HepG2 (cell line): ENCODE measurements at regions not wholly inside any gene's neighbourhood (a gene's known extent, or its start where the extent isn't known, plus 50 kb on each side); places are given as distances from the start of the nearest gene placed in this dataset.

ENCODE experiments used
- BCLAF1 ChIP-seq: fragments of 450-650 bp; IDR thresholded peaks from 2 replicates; pipeline ENCODE4 v1.6.1; 2017; ENCODE audit warnings: mild to moderate bottlenecking
- CTCF ChIP-seq: sonication (generic); formaldehyde crosslinking; IDR thresholded peaks from 2 replicates; pipeline ENCODE4 v1.5.0; 2020; ENCODE audit warnings: mild to moderate bottlenecking, missing genetic modification reagents, moderate library complexity
- FOXM1 ChIP-seq: sonication (generic); formaldehyde crosslinking; IDR thresholded peaks from 2 replicates; pipeline ENCODE4 v1.5.0; 2020; ENCODE audit warnings: missing genetic modification reagents
- KDM1A ChIP-seq: IDR thresholded peaks from 2 replicates; pipeline ENCODE4 v1.6.1; 2016; ENCODE audit warnings: missing compliant biosample characterization
- RELA ChIP-seq: sonication (generic); formaldehyde crosslinking; IDR thresholded peaks from 2 replicates; pipeline ENCODE4 v1.4.0; 2020; ENCODE audit warnings: missing genetic modification reagents
- ZFP37 ChIP-seq: sonication (generic); formaldehyde crosslinking; IDR thresholded peaks from 2 replicates; pipeline ENCODE4 v1.4.0; 2020; ENCODE audit warnings: missing genetic modification reagents, borderline replicate concordance
- ZNF790 ChIP-seq: sonication (generic); formaldehyde crosslinking; IDR thresholded peaks from 2 replicates; pipeline ENCODE4 v1.8.0; 2022; ENCODE audit warnings: missing genetic modification reagents, mild to moderate bottlenecking, borderline replicate concordance
- TF ChIP-seq, protein P1 (sequence below): sonication (generic); formaldehyde crosslinking; IDR thresholded peaks from 2 replicates; pipeline ENCODE4 v1.9.0; 2021; ENCODE audit warnings: missing genetic modification reagents, borderline replicate concordance
- TF ChIP-seq, protein P2 (sequence below): sonication (generic); formaldehyde crosslinking; IDR thresholded peaks from 2 replicates; pipeline ENCODE4 v1.5.0; 2020; ENCODE audit warnings: missing genetic modification reagents

DNA sequence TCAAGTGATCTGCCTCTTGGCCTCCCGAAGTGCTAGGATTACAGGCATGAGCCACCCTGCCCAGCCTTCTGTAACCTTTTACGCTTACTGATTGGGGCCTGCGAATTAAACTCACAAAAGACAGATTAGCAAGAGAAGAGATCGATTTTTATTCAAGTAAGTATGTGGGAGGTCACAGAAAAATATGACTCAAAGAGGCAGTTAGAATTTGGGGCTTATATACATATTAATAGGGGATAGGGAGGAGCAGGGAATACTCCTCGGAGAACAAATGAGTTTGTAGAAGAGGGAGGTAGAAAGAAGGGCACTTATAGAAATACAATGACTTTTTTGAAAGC lies 78.9 kb downstream of the CD24 start:
- TF ChIP-seq RELA (CRISPR knock-in tag) (no peak), FOXM1 (CRISPR knock-in tag) (no peak), BCLAF1 (no peak), ZNF790 (no peak), KDM1A (CRISPR knock-in tag) (no peak), CTCF (no peak), ZFP37 (CRISPR knock-in tag) (no peak)
- TF ChIP-seq, protein P1, sequence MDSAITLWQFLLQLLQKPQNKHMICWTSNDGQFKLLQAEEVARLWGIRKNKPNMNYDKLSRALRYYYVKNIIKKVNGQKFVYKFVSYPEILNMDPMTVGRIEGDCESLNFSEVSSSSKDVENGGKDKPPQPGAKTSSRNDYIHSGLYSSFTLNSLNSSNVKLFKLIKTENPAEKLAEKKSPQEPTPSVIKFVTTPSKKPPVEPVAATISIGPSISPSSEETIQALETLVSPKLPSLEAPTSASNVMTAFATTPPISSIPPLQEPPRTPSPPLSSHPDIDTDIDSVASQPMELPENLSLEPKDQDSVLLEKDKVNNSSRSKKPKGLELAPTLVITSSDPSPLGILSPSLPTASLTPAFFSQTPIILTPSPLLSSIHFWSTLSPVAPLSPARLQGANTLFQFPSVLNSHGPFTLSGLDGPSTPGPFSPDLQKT (CRISPR knock-in tag): no peak
- TF ChIP-seq, protein P2, sequence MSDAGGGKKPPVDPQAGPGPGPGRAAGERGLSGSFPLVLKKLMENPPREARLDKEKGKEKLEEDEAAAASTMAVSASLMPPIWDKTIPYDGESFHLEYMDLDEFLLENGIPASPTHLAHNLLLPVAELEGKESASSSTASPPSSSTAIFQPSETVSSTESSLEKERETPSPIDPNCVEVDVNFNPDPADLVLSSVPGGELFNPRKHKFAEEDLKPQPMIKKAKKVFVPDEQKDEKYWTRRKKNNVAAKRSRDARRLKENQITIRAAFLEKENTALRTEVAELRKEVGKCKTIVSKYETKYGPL (CRISPR knock-in tag): no peak
